Ovary (tissue), 7 donors: ENCODE measurements at regions not wholly inside any gene's neighbourhood (a gene's known extent, or its start where the extent isn't known, plus 50 kb on each side); places are given as distances from the start of the nearest gene placed in this dataset.

Source experiments
- DNase-seq, 5 donors: peaks; one replicate each; pipeline ENCODE4 v3.0.0-alpha.2; 2019 to 2020
- H3K27ac ChIP-seq, 2 donors: fragments of 200-600 bp; one replicate each; pipeline versions ENCODE4 v1.5.1 to v1.8.0; 2019 to 2022
- H3K27me3 ChIP-seq: fragments of 200-600 bp; one replicate; pipeline ENCODE4 v1.8.0; 2022
- H3K36me3 ChIP-seq: fragments of 200-600 bp; sonication (generic); one replicate; pipeline ENCODE4 v1.5.1; 2019
- H3K4me1 ChIP-seq: one replicate; pipeline ENCODE4 v1.8.1; 2013; ENCODE audit warnings: mild to moderate bottlenecking, moderate library complexity; ENCODE audit not compliant: insufficient read depth
- H3K4me3 ChIP-seq: fragments of 200-600 bp; sonication (generic); one replicate; pipeline ENCODE4 v1.5.1; 2017
- H3K9me3 ChIP-seq, 2 donors: fragments of 200-600 bp in 1 of 2; sonication (generic) in 1 of 2; one replicate each; pipeline versions ENCODE4 v1.5.1 to v1.8.1; 2013 to 2019; ENCODE audit warnings: mild to moderate bottlenecking in 1 of 2, moderate library complexity in 1 of 2
- CTCF ChIP-seq, 3 donors: fragments of 450-650 bp in 2 of 3; fragments of 200-600 bp in 1 of 3; IDR thresholded peaks; one replicate each; pipeline versions ENCODE4 v1.5.1 to v1.8.0; 2016 to 2022; ENCODE audit warnings: antibody characterized with exemption in 3 of 3, mild to moderate bottlenecking in 1 of 3
- EP300 ChIP-seq: sonication (generic); formaldehyde crosslinking; IDR thresholded peaks from one replicate; pipeline ENCODE4 v1.6.1; 2017; ENCODE audit warnings: antibody characterized with exemption
- POLR2A ChIP-seq: fragments of 450-650 bp; IDR thresholded peaks from one replicate; pipeline ENCODE4 v1.6.1; 2017; ENCODE audit warnings: antibody characterized with exemption, mild to moderate bottlenecking, moderate library complexity
- WGBS, 3 donors: extraction: QIAGEN DNeasy Blood & Tissue Kit in 1 of 3; methylation state at CpG; one replicate each; pipeline versions ENCODE4 v1.1.5 to v1.1.7; 2013 to 2017; 5-methylcytosine and 5-hydroxymethylcytosine counted together
- intact Hi-C, 4 donors: fragments of 100-400 bp; cut with DNase I; formaldehyde crosslinking; loops; one replicate each; pipeline versions ENCODE4 v1.11.0 to v1.15.1; 2022 to 2023
- donor health status: DM: no; HTN: no; CAD: no; lungs with moderate emphysema.
- donor health status: DM: no; HTN: no; CAD: no.
- donor health status: Bipolar disorder and iron deficiency.
- donor health status: DM: no; HTN: no; CAD: no.
- donor health status: DM: yes; HTN: yes; CAD: no.

GRCh38 chrX:9162698-9163097 is 128.8 kb upstream of the FAM9B start:
- no peaks in the 10 kb centered on the region for H3K4me1 ChIP-seq
- WGBS, 3 donors, result 71 to 83% (median 74%) methylated on average over 3 of the region's 3 CpGs
- no peak for TF ChIP-seq EP300
- no peak for TF ChIP-seq POLR2A
- no peak for TF ChIP-seq CTCF (IDR thresholded peaks at IDR 0.05)
- no peaks in the 10 kb centered on the region for H3K9me3 ChIP-seq
- H3K27me3 ChIP-seq, result no peaks in the 10 kb centered on the region
- intact Hi-C loops, result no loop called here
- H3K27ac ChIP-seq, result no peak overlapping the region
- no peaks in the 10 kb centered on the region for H3K36me3 ChIP-seq
- no peak for DNase-seq
- H3K4me3 ChIP-seq, result no peak overlapping the region

GRCh38 chrX:9163214-9163709 is 129.3 kb upstream of the FAM9B start:
- DNase-seq, result no peak
- TF ChIP-seq POLR2A, result no peak
- TF ChIP-seq EP300, result no peak
- no peak for TF ChIP-seq CTCF (IDR thresholded peaks at IDR 0.05)
- 15 to 30% (median 26%) methylated on average over 5 of the region's 5 CpGs for WGBS, 3 donors
- Histone ChIP-seq H3K4me1 (no peaks in the 10 kb centered on the region), H3K27me3 (no peaks in the 10 kb centered on the region), H3K36me3 (no peaks in the 10 kb centered on the region), H3K9me3 (no peaks in the 10 kb centered on the region), H3K27ac (no peak overlapping the region), H3K4me3 (no peak overlapping the region)
- intact Hi-C loops, result no loop called here

GRCh38 chrX:9164086-9164485 is 130.2 kb upstream of the FAM9B start:
- DNase-seq, result no peak
- H3K27ac ChIP-seq, result no peak overlapping the region
- no peaks in the 10 kb centered on the region for H3K27me3 ChIP-seq
- TF ChIP-seq CTCF (IDR thresholded peaks at IDR 0.05) (no peak), POLR2A (no peak), EP300 (no peak)
- H3K36me3 ChIP-seq, result no peaks in the 10 kb centered on the region
- H3K4me1 ChIP-seq, result no peaks in the 10 kb centered on the region
- intact Hi-C loops, result no loop called here
- 86 to 88% (median 88%) methylated on average over 7 of the region's 7 CpGs for WGBS, 3 donors
- H3K4me3 ChIP-seq, result no peak overlapping the region
- H3K9me3 ChIP-seq, result no peaks in the 10 kb centered on the region

GRCh38 chrX:9164533-9165426 is 130.9 kb upstream of the FAM9B start:
- H3K9me3 ChIP-seq, result no peaks in the 10 kb centered on the region
- 81 to 87% (median 84%) methylated on average over 11 of the region's 11 CpGs for WGBS, 3 donors
- H3K4me3 ChIP-seq, result no peak overlapping the region
- H3K27ac ChIP-seq, result no peak overlapping the region
- intact Hi-C loops, result no loop called here
- H3K36me3 ChIP-seq, result no peaks in the 10 kb centered on the region
- no peaks in the 10 kb centered on the region for H3K27me3 ChIP-seq
- H3K4me1 ChIP-seq, result no peaks in the 10 kb centered on the region
- TF ChIP-seq EP300, result no peak
- DNase-seq, result no peak

- 78 to 87% (median 84%) methylated on average over 1 of the region's 1 CpG for WGBS, 3 donors
- intact Hi-C loops, result no loop called here
- H3K9me3 ChIP-seq, result no peaks in the 10 kb centered on the region
Observed at GRCh38 chrX:9166584-9166944, 132.6 kb upstream of the FAM9B start.

More at GRCh38 chrX:9166584-9166944, 132.6 kb upstream of the FAM9B start:
- no peak for DNase-seq
- H3K4me3 ChIP-seq, result no peak overlapping the region
- TF ChIP-seq EP300 (no peak), CTCF (IDR thresholded peaks at IDR 0.05) (no peak), POLR2A (no peak)
- H3K4me1 ChIP-seq, result no peaks in the 10 kb centered on the region
- no peaks in the 10 kb centered on the region for H3K27me3 ChIP-seq
- H3K27ac ChIP-seq, result no peak overlapping the region
- no peaks in the 10 kb centered on the region for H3K36me3 ChIP-seq
